Mesenchymal stem cell (in vitro differentiated cells and primary cell): ENCODE measurements at regions not wholly inside any gene's neighbourhood (a gene's known extent, or its start where the extent isn't known, plus 50 kb on each side); places are given as distances from the start of the nearest gene placed in this dataset.

ENCODE experiments used
- DNase-seq: peaks from one replicate; pipeline ENCODE4 v3.0.0-alpha.2; 2013
- H2AFZ ChIP-seq: one replicate; pipeline ENCODE4 v1.6.1; 2013; ENCODE audit warnings: low read depth, mild to moderate bottlenecking, control low read depth, inconsistent platforms, low read length, moderate library complexity
- H2AK5ac ChIP-seq: 2 replicates; pipeline ENCODE4 v1.6.1; 2013; ENCODE audit warnings: low read length, moderate library complexity, mild to moderate bottlenecking, inconsistent platforms; ENCODE audit not compliant: severe bottlenecking
- H2BK120ac ChIP-seq: one replicate; pipeline ENCODE4 v1.6.1; 2013; ENCODE audit warnings: low read depth, mild to moderate bottlenecking, inconsistent platforms, low read length, moderate library complexity
- H2BK12ac ChIP-seq, 2 experiments: one replicate each; pipeline ENCODE4 v1.6.1; 2013; ENCODE audit warnings: inconsistent platforms in 2 of 2, low read length in 2 of 2, mild to moderate bottlenecking in 2 of 2, moderate library complexity in 2 of 2, control low read depth in 1 of 2
- H2BK15ac ChIP-seq: one replicate; pipeline ENCODE4 v1.6.1; 2013; ENCODE audit warnings: mild to moderate bottlenecking, low read depth, inconsistent platforms; ENCODE audit not compliant: poor library complexity, severe bottlenecking
- H2BK5ac ChIP-seq: 2 replicates; pipeline ENCODE4 v1.6.1; 2013; ENCODE audit warnings: low read depth, mild to moderate bottlenecking, low read length, control low read depth, inconsistent platforms; ENCODE audit not compliant: poor library complexity, severe bottlenecking
- H3K14ac ChIP-seq, 2 experiments: one replicate each; pipeline ENCODE4 v1.6.1; 2013; ENCODE audit warnings: inconsistent platforms in 2 of 2, low read length in 2 of 2, control low read depth in 1 of 2, mild to moderate bottlenecking in 1 of 2, moderate library complexity in 1 of 2
- H3K18ac ChIP-seq, 2 experiments: one replicate each; pipeline ENCODE4 v1.6.1; 2013; ENCODE audit warnings: inconsistent platforms in 2 of 2, low read length in 2 of 2, control low read depth in 1 of 2, low read depth in 1 of 2, mild to moderate bottlenecking in 1 of 2
- H3K23ac ChIP-seq, 2 experiments: one replicate each; pipeline ENCODE4 v1.6.1; 2013; ENCODE audit warnings: inconsistent platforms in 2 of 2, low read length in 2 of 2, mild to moderate bottlenecking in 2 of 2, moderate library complexity in 2 of 2, control low read depth in 1 of 2
- H3K27ac ChIP-seq: 2 replicates; pipeline ENCODE4 v1.5.1; 2013; ENCODE audit warnings: mild to moderate bottlenecking, moderate library complexity, low read length, control low read depth, inconsistent platforms; ENCODE audit not compliant: poor library complexity, severe bottlenecking
- H3K27me3 ChIP-seq, 2 experiments: 2 replicates each; pipeline versions ENCODE4 v1.6.1 to v1.7.0; 2013; ENCODE audit warnings: low read length in 2 of 2, mild to moderate bottlenecking in 2 of 2, moderate library complexity in 2 of 2, control low read depth in 1 of 2, inconsistent platforms in 1 of 2; ENCODE audit not compliant: control insufficient read depth in 1 of 2, insufficient read depth in 1 of 2
- H3K36me3 ChIP-seq, 2 experiments: 2 replicates each; pipeline versions ENCODE4 v1.6.1 to v1.7.0; 2013; ENCODE audit warnings: low read length in 2 of 2, control low read depth in 1 of 2, inconsistent platforms in 1 of 2, low read depth in 1 of 2, mild to moderate bottlenecking in 1 of 2; ENCODE audit not compliant: insufficient read depth in 2 of 2, control insufficient read depth in 1 of 2
- H3K4ac ChIP-seq, 2 experiments: one replicate each; pipeline ENCODE4 v1.6.1; 2013; ENCODE audit warnings: inconsistent platforms in 2 of 2, low read length in 2 of 2, mild to moderate bottlenecking in 2 of 2, moderate library complexity in 2 of 2, control low read depth in 1 of 2, low read depth in 1 of 2
- H3K4me1 ChIP-seq: 2 replicates; pipeline ENCODE4 v1.6.1; 2013; ENCODE audit warnings: low read depth, low read length, control low read depth; ENCODE audit not compliant: control insufficient read depth, insufficient read depth
- H3K4me2 ChIP-seq: 2 replicates; pipeline ENCODE4 v1.6.1; 2013; ENCODE audit warnings: low read length, mild to moderate bottlenecking, inconsistent platforms; ENCODE audit not compliant: poor library complexity, severe bottlenecking
- H3K4me3 ChIP-seq, 2 experiments: 2 replicates each; pipeline versions ENCODE4 v1.5.1 to v1.7.0; 2013; ENCODE audit warnings: low read length in 2 of 2, mild to moderate bottlenecking in 2 of 2, control low read depth in 1 of 2, low read depth in 1 of 2; ENCODE audit not compliant: insufficient read depth in 1 of 2
- H3K79me1 ChIP-seq: replicated peaks from 2 replicates; pipeline ENCODE4 v1.6.1; 2013; ENCODE audit warnings: mild to moderate bottlenecking, control low read depth, low read length, inconsistent platforms; ENCODE audit not compliant: poor library complexity, severe bottlenecking
- H3K9ac ChIP-seq: 2 replicates; pipeline ENCODE4 v1.7.0; 2013; ENCODE audit warnings: mild to moderate bottlenecking, low read length, moderate library complexity
- H3K9me3 ChIP-seq: 2 replicates; pipeline ENCODE4 v1.7.0; 2013; ENCODE audit warnings: mild to moderate bottlenecking, low read length; ENCODE audit not compliant: control insufficient read depth
- H4K8ac ChIP-seq: one replicate; pipeline ENCODE4 v1.6.1; 2013; ENCODE audit warnings: inconsistent platforms, mild to moderate bottlenecking, low read length, moderate library complexity
- H4K91ac ChIP-seq: one replicate; pipeline ENCODE4 v1.6.1; 2013; ENCODE audit warnings: mild to moderate bottlenecking, low read length, inconsistent platforms
- WGBS: methylation state at CpG from one replicate; pipeline ENCODE4 v1.1.7; 2013; ENCODE audit warnings: mixed read lengths; 5-methylcytosine and 5-hydroxymethylcytosine counted together

GRCh38 chr3:153961494-153961893, 159.7 kb upstream of the ARHGEF26 start:
- 80% methylated on average over 3 of the region's 3 CpGs for WGBS
- Histone ChIP-seq H2BK120ac (no peak overlapping the region), H3K23ac (no peak overlapping the region)

GRCh38 chr3:153963012-153963411, 158.2 kb upstream of the ARHGEF26 start:
- H3K14ac ChIP-seq, result no peak overlapping the region
- 72% methylated on average over 1 of the region's 2 CpGs for WGBS

More at GRCh38 chr3:153961494-153961893, 159.7 kb upstream of the ARHGEF26 start:
- Histone ChIP-seq H3K79me1 (no peaks in the 10 kb centered on the region), H3K14ac (no peak overlapping the region), H2BK12ac (no peak overlapping the region), H2AFZ (no peak overlapping the region), H3K18ac (no peak overlapping the region), H3K4me2 (no peak overlapping the region), H4K8ac (no peak overlapping the region), H3K9me3 (no peaks in the 10 kb centered on the region), H3K27me3 (no peaks in the 10 kb centered on the region), H3K9ac (no peak overlapping the region), H3K36me3 (no peaks in the 10 kb centered on the region), H3K4me3 (no peak overlapping the region), H2BK5ac (no peak overlapping the region), H3K4ac (no peak overlapping the region), H3K4me1 (no peaks in the 10 kb centered on the region), H2BK15ac (no peak overlapping the region), H3K27ac (no peak overlapping the region), H4K91ac (no peak overlapping the region), H2AK5ac (no peak overlapping the region)
- DNase-seq, result no peak

GRCh38 chr3:153967260-153967659, 153.9 kb upstream of the ARHGEF26 start:
- H3K9me3 ChIP-seq, result no peaks in the 10 kb centered on the region
- no peak overlapping the region for H3K23ac ChIP-seq
- H3K4me3 ChIP-seq, result no peak overlapping the region
- no peaks in the 10 kb centered on the region for H3K79me1 ChIP-seq
- no peak overlapping the region for H3K14ac ChIP-seq
- no peak overlapping the region for H2BK15ac ChIP-seq
- DNase-seq, result no peak
- no peak overlapping the region for H3K9ac ChIP-seq
- no peak overlapping the region for H2BK120ac ChIP-seq
- no peak overlapping the region for H3K18ac ChIP-seq
- H2BK5ac ChIP-seq, result no peak overlapping the region
- H3K27me3 ChIP-seq, result no peaks in the 10 kb centered on the region
- H3K4me1 ChIP-seq, result no peaks in the 10 kb centered on the region
- no peaks in the 10 kb centered on the region for H3K36me3 ChIP-seq
- no peak overlapping the region for H2AFZ ChIP-seq
- H4K91ac ChIP-seq, result no peak overlapping the region
- no peak overlapping the region for H3K4me2 ChIP-seq
- no peak overlapping the region for H3K27ac ChIP-seq
- H3K4ac ChIP-seq, result no peak overlapping the region
- no peak overlapping the region for H4K8ac ChIP-seq
- no peak overlapping the region for H2AK5ac ChIP-seq
- WGBS, result 91% methylated on average over 2 of the region's 2 CpGs
- H2BK12ac ChIP-seq, result no peak overlapping the region

More at GRCh38 chr3:153963012-153963411, 158.2 kb upstream of the ARHGEF26 start:
- no peak overlapping the region for H2AK5ac ChIP-seq
- no peak overlapping the region for H2AFZ ChIP-seq
- no peak overlapping the region for H3K4me2 ChIP-seq
- H2BK5ac ChIP-seq, result no peak overlapping the region
- no peaks in the 10 kb centered on the region for H3K36me3 ChIP-seq
- H3K4me1 ChIP-seq, result no peaks in the 10 kb centered on the region
- no peak overlapping the region for H2BK12ac ChIP-seq
- H3K18ac ChIP-seq, result no peak overlapping the region
- no peak overlapping the region for H2BK15ac ChIP-seq
- H4K8ac ChIP-seq, result no peak overlapping the region
- DNase-seq, result no peak
- no peaks in the 10 kb centered on the region for H3K27me3 ChIP-seq
- no peaks in the 10 kb centered on the region for H3K9me3 ChIP-seq
- no peak overlapping the region for H3K23ac ChIP-seq
- no peak overlapping the region for H3K9ac ChIP-seq
- H3K27ac ChIP-seq, result no peak overlapping the region
- H3K79me1 ChIP-seq, result no peaks in the 10 kb centered on the region
- no peak overlapping the region for H2BK120ac ChIP-seq
- no peak overlapping the region for H3K4ac ChIP-seq
- no peak overlapping the region for H3K4me3 ChIP-seq
- no peak overlapping the region for H4K91ac ChIP-seq

- Histone ChIP-seq H3K4me1 (no peaks in the 10 kb centered on the region), H3K4me3 (no peak overlapping the region), H3K23ac (no peak overlapping the region), H2AFZ (no peak overlapping the region), H3K79me1 (no peaks in the 10 kb centered on the region), H2BK12ac (no peak overlapping the region), H2BK5ac (no peak overlapping the region), H2BK15ac (no peak overlapping the region), H2AK5ac (no peak overlapping the region), H3K14ac (no peak overlapping the region), H4K8ac (no peak overlapping the region), H3K36me3 (no peaks in the 10 kb centered on the region), H3K18ac (no peak overlapping the region), H3K4ac (no peak overlapping the region), H3K4me2 (no peak overlapping the region), H2BK120ac (no peak overlapping the region), H4K91ac (no peak overlapping the region), H3K27ac (no peak overlapping the region), H3K9me3 (no peaks in the 10 kb centered on the region), H3K9ac (no peak overlapping the region), H3K27me3 (no peaks in the 10 kb centered on the region)
- DNase-seq, result no peak
These were observed 151.1 kb upstream of the ARHGEF26 start for GRCh38 chr3:153970047-153970446.
